ENCODE measurements at regions not wholly inside any gene's neighbourhood (a gene's known extent, or its start where the extent isn't known, plus 50 kb on each side); places are given as distances from the start of the nearest gene placed in this dataset.

- TF ChIP-seq, protein P1, sequence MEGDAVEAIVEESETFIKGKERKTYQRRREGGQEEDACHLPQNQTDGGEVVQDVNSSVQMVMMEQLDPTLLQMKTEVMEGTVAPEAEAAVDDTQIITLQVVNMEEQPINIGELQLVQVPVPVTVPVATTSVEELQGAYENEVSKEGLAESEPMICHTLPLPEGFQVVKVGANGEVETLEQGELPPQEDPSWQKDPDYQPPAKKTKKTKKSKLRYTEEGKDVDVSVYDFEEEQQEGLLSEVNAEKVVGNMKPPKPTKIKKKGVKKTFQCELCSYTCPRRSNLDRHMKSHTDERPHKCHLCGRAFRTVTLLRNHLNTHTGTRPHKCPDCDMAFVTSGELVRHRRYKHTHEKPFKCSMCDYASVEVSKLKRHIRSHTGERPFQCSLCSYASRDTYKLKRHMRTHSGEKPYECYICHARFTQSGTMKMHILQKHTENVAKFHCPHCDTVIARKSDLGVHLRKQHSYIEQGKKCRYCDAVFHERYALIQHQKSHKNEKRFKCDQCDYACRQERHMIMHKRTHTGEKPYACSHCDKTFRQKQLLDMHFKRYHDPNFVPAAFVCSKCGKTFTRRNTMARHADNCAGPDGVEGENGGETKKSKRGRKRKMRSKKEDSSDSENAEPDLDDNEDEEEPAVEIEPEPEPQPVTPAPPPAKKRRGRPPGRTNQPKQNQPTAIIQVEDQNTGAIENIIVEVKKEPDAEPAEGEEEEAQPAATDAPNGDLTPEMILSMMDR (IDR thresholded peaks at IDR 0.05): no peak
- no peak for TF ChIP-seq POLR2AphosphoS5 (IDR thresholded peaks at IDR 0.05)
Observed at GRCh38 chr18:73961804-73962203, 185.8 kb downstream of the FBXO15 start.
